A549 (cell line): ENCODE measurements at regions not wholly inside any gene's neighbourhood (a gene's known extent, or its start where the extent isn't known, plus 50 kb on each side); places are given as distances from the start of the nearest gene placed in this dataset.

Source experiments
- CTCF ChIP-seq: fragments of >200 bp; sonication (Bioruptor Twin); formaldehyde crosslinking; IDR thresholded peaks from 3 replicates; pipeline ENCODE4 v1.5.1; 2016
- PBX3 ChIP-seq: IDR thresholded peaks from 2 replicates; pipeline ENCODE4 v1.6.1; 2012
- POLR2A ChIP-seq: IDR thresholded peaks from 2 replicates; pipeline ENCODE4 v1.6.1; 2012; ENCODE audit warnings: mild to moderate bottlenecking, low read length
- TF ChIP-seq, protein P1 (sequence below): fragments of 450-650 bp; IDR thresholded peaks from 2 replicates; pipeline ENCODE4 v1.6.1; 2014; ENCODE audit warnings: antibody characterized with exemption

DNA sequence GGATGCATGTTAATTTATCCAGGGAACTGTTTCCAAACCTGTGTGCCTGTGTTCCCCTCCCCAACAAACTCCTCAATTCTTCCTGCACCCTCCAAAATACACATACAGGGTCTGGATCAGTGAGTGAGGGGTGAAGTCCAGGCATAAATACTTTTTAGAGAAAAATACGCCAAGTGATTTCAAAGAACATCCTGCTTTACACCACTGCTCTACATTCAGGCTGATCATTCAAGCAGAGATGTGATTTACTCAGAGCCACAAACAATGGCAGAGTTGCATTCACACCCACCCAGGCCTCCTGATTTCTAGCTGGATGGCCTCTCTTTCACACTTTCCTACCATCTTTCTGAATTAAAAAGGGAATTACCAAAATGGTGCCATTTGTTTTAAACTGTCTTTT, 289.5 kb upstream of the SLC14A2 start:
- TF ChIP-seq CTCF: no peak
- TF ChIP-seq POLR2A: no peak
- no peak for TF ChIP-seq PBX3
- TF ChIP-seq, protein P1, sequence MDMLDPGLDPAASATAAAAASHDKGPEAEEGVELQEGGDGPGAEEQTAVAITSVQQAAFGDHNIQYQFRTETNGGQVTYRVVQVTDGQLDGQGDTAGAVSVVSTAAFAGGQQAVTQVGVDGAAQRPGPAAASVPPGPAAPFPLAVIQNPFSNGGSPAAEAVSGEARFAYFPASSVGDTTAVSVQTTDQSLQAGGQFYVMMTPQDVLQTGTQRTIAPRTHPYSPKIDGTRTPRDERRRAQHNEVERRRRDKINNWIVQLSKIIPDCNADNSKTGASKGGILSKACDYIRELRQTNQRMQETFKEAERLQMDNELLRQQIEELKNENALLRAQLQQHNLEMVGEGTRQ: no peak
